ENCODE measurements at regions not wholly inside any gene's neighbourhood (a gene's known extent, or its start where the extent isn't known, plus 50 kb on each side); places are given as distances from the start of the nearest gene placed in this dataset.

- H3K36me3 ChIP-seq: no peaks in the 10 kb centered on the region
- peaks cover 0 to 9% (median 0%) of the 10 kb centered on the region in 9 donors for H3K27me3 ChIP-seq
- no peak for TF ChIP-seq CTCF (IDR thresholded peaks at IDR 0.05)
- no peak for TF ChIP-seq POLR2A (IDR thresholded peaks at IDR 0.05)
- 51 to 62% (median 55%) methylated on average over 8 of the region's 8 CpGs for WGBS, 4 donors
- no peak overlapping the region for H3K4me3 ChIP-seq
- no peaks in the 10 kb centered on the region for H3K9me3 ChIP-seq
- intact Hi-C loops (cut with DNase I): no loop called here
- DNase-seq: no peak
- H3K27ac ChIP-seq: no peak overlapping the region
- no peaks in the 10 kb centered on the region for H3K4me1 ChIP-seq
- ATAC-seq: no peak
These were observed 85.3 kb upstream of the C16orf82 start for GRCh38 chr16:26981266-26981938.

- Histone ChIP-seq H3K36me3 (no peaks in the 10 kb centered on the region), H3K27ac (no peak overlapping the region), H3K4me1 (no peaks in the 10 kb centered on the region), H3K9me3 (no peaks in the 10 kb centered on the region), H3K27me3 (peaks cover 0 to 6% (median 0%) of the 10 kb centered on the region in 9 donors), H3K4me3 (no peak overlapping the region)
- ATAC-seq (no peak), DNase-seq (no peak)
- intact Hi-C loops (cut with DNase I): no loop called here
- TF ChIP-seq CTCF (IDR thresholded peaks at IDR 0.05) (no peak), POLR2A (IDR thresholded peaks at IDR 0.05) (no peak)
- WGBS, 4 donors: 86 to 92% (median 88%) methylated on average over 2 of the region's 2 CpGs
These were observed 84.3 kb upstream of the C16orf82 start for GRCh38 chr16:26982422-26982821.

GRCh38 chr16:26983426-26983825 lies 83.3 kb upstream of the C16orf82 start:
- intact Hi-C loops (cut with DNase I): no loop called here
- ATAC-seq (no peak), DNase-seq (no peak)
- peaks cover 0 to 10% (median 0%) of the 10 kb centered on the region in 9 donors for H3K27me3 ChIP-seq
- H3K4me1 ChIP-seq: no peaks in the 10 kb centered on the region
- no peak overlapping the region for H3K27ac ChIP-seq
- no peaks in the 10 kb centered on the region for H3K9me3 ChIP-seq
- WGBS, 4 donors: 77 to 90% (median 88%) methylated on average over 2 of the region's 2 CpGs
- H3K36me3 ChIP-seq: no peaks in the 10 kb centered on the region
- no peak overlapping the region for H3K4me3 ChIP-seq
- TF ChIP-seq POLR2A (IDR thresholded peaks at IDR 0.05): no peak
- no peak for TF ChIP-seq CTCF (IDR thresholded peaks at IDR 0.05)

GRCh38 chr16:26985100-26986065 lies 81.3 kb upstream of the C16orf82 start:
- DNase-seq (no peak), ATAC-seq (no peak)
- Histone ChIP-seq H3K27ac (no peak overlapping the region), H3K4me3 (no peak overlapping the region), H3K36me3 (no peaks in the 10 kb centered on the region), H3K9me3 (no peaks in the 10 kb centered on the region), H3K27me3 (peaks cover 0 to 10% (median 0%) of the 10 kb centered on the region in 9 donors), H3K4me1 (no peaks in the 10 kb centered on the region)
- intact Hi-C loops (cut with DNase I): no loop called here
- TF ChIP-seq POLR2A (IDR thresholded peaks at IDR 0.05) (no peak), CTCF (IDR thresholded peaks at IDR 0.05) (no peak)
- 61 to 73% (median 69%) methylated on average over 17 of the region's 17 CpGs for WGBS, 4 donors

Data from heart left ventricle (tissue), 16 donors.